BLaER1 treated with 17β-estradiol and CSF1 and Interleukin-3, amounts not matched to agents 10 nM and 100 nM (cell line): ENCODE measurements at regions not wholly inside any gene's neighbourhood (a gene's known extent, or its start where the extent isn't known, plus 50 kb on each side); places are given as distances from the start of the nearest gene placed in this dataset.

Experiments
- H3K27ac ChIP-seq, 11 experiments: shearing (Covaris generic); formaldehyde crosslinking; 2 replicates each; pipeline ENCODE4 v1.8.1; 2022
- H3K27me3 ChIP-seq, 11 experiments: shearing (Covaris generic); formaldehyde crosslinking; 2 replicates each; pipeline ENCODE4 v1.8.1; 2022
- H3K36me3 ChIP-seq, 11 experiments: shearing (Covaris generic); formaldehyde crosslinking; 2 replicates each; pipeline ENCODE4 v1.8.1; 2022
- H3K4me1 ChIP-seq, 10 experiments: shearing (Covaris generic); formaldehyde crosslinking; 2 replicates each; pipeline ENCODE4 v1.8.1; 2022
- H3K4me2 ChIP-seq, 11 experiments: shearing (Covaris generic); formaldehyde crosslinking; 2 replicates each; pipeline ENCODE4 v1.8.1; 2022
- H3K4me3 ChIP-seq, 10 experiments: shearing (Covaris generic); formaldehyde crosslinking; 2 replicates each; pipeline ENCODE4 v1.8.1; 2022
- H3K9ac ChIP-seq, 11 experiments: shearing (Covaris generic); formaldehyde crosslinking; 2 replicates each; pipeline ENCODE4 v1.8.1; 2022
- H3K9me3 ChIP-seq, 11 experiments: shearing (Covaris generic); formaldehyde crosslinking; replicated peaks in 1 of 11; 2 replicates each; pipeline ENCODE4 v1.8.1; 2022
- H4K20me1 ChIP-seq, 11 experiments: shearing (Covaris generic); formaldehyde crosslinking; 2 replicates each; pipeline ENCODE4 v1.8.1; 2022
- Cebpa-rat ChIP-seq, 11 experiments: shearing (Covaris generic); IDR thresholded peaks; 2 replicates each; pipeline ENCODE4 v1.8.1; 2022

- TF ChIP-seq Cebpa-rat (IDR thresholded peaks at IDR 0.05): no peak
- Histone ChIP-seq H3K9ac (no peak overlapping the region), H3K27me3 (no peaks in the 10 kb centered on the region), H3K4me1 (peaks cover 0 to 20% (median 7%) of the 10 kb centered on the region in 10 experiments; a peak in 6 of 20 replicates), H3K36me3 (no peaks in the 10 kb centered on the region), H3K27ac (no peak overlapping the region), H4K20me1 (peaks cover 0 to 9% (median 0%) of the 10 kb centered on the region in 11 experiments; a peak in 2 of 22 replicates), H3K4me2 (peak overlapping the region in 6 of 11 experiments; percentile 7 to 47 (median 24); a peak in 9 of 22 replicates), H3K4me3 (no peak overlapping the region), H3K9me3 (peaks cover 4 to 18% (median 10%) of the 10 kb centered on the region in 11 experiments)
Observed at GRCh38 chr4:8707045-8707781, 114.6 kb downstream of the CPZ start.

- peaks cover 0 to 11% (median 3%) of the 10 kb centered on the region in 11 experiments; a peak in 8 of 22 replicates for H3K9me3 ChIP-seq
- no peak for TF ChIP-seq Cebpa-rat (IDR thresholded peaks at IDR 0.05)
- no peak overlapping the region for H3K27ac ChIP-seq
- H3K9ac ChIP-seq: no peak overlapping the region
- no peaks in the 10 kb centered on the region for H3K36me3 ChIP-seq
- H4K20me1 ChIP-seq: peaks cover 0 to 9% (median 0%) of the 10 kb centered on the region in 11 experiments; a peak in 2 of 22 replicates
- H3K4me1 ChIP-seq: peaks cover 0 to 20% (median 7%) of the 10 kb centered on the region in 10 experiments; a peak in 6 of 20 replicates
- H3K4me2 ChIP-seq: peak overlapping the region in 6 of 11 experiments; percentile 7 to 47 (median 24); a peak in 9 of 22 replicates
- no peak overlapping the region for H3K4me3 ChIP-seq
- H3K27me3 ChIP-seq: no peaks in the 10 kb centered on the region
Observed at GRCh38 chr4:8706216-8707044, 113.9 kb downstream of the CPZ start.

GRCh38 chr4:8705161-8706145 is 112.9 kb downstream of the CPZ start:
- H3K9ac ChIP-seq: no peak overlapping the region
- no peaks in the 10 kb centered on the region for H3K27me3 ChIP-seq
- peaks cover 0 to 3% (median 0%) of the 10 kb centered on the region in 11 experiments; a peak in 1 of 22 replicates for H3K9me3 ChIP-seq
- H4K20me1 ChIP-seq: peaks cover 0 to 9% (median 0%) of the 10 kb centered on the region in 11 experiments; a peak in 2 of 22 replicates
- H3K4me3 ChIP-seq: no peak overlapping the region
- no peak for TF ChIP-seq Cebpa-rat (IDR thresholded peaks at IDR 0.05)
- H3K36me3 ChIP-seq: no peaks in the 10 kb centered on the region
- no peak overlapping the region for H3K4me2 ChIP-seq
- H3K27ac ChIP-seq: no peak overlapping the region
- peaks cover 0 to 20% (median 7%) of the 10 kb centered on the region in 10 experiments; a peak in 6 of 20 replicates for H3K4me1 ChIP-seq

GRCh38 chr4:8704632-8705031 is 112.1 kb downstream of the CPZ start:
- H3K27ac ChIP-seq: no peak overlapping the region
- no peak for TF ChIP-seq Cebpa-rat (IDR thresholded peaks at IDR 0.05)
- no peaks in the 10 kb centered on the region for H3K9me3 ChIP-seq
- peaks cover 0 to 9% (median 0%) of the 10 kb centered on the region in 11 experiments; a peak in 2 of 22 replicates for H4K20me1 ChIP-seq
- H3K4me3 ChIP-seq: no peak overlapping the region
- H3K36me3 ChIP-seq: no peaks in the 10 kb centered on the region
- no peak overlapping the region for H3K9ac ChIP-seq
- no peaks in the 10 kb centered on the region for H3K27me3 ChIP-seq
- H3K4me2 ChIP-seq: no peak overlapping the region
- H3K4me1 ChIP-seq: peaks cover 0 to 20% (median 7%) of the 10 kb centered on the region in 10 experiments; a peak in 6 of 20 replicates

- peaks cover 0 to 20% (median 7%) of the 10 kb centered on the region in 10 experiments; a peak in 6 of 20 replicates for H3K4me1 ChIP-seq
Observed at GRCh38 chr4:8703857-8704495, 111.4 kb downstream of the CPZ start.

GRCh38 chr4:8703401-8703696 is 110.8 kb downstream of the CPZ start:
- Histone ChIP-seq H4K20me1 (peaks cover 0 to 9% (median 0%) of the 10 kb centered on the region in 11 experiments; a peak in 2 of 22 replicates), H3K4me2 (0 out of 22 replicates have a peak overlapping the region, but pooled peaks of 1 of the 11 experiments have one; percentile 25), H3K27ac (no peak overlapping the region), H3K9me3 (no peaks in the 10 kb centered on the region), H3K4me1 (peaks cover 0 to 20% (median 7%) of the 10 kb centered on the region in 10 experiments; a peak in 6 of 20 replicates), H3K27me3 (no peaks in the 10 kb centered on the region), H3K36me3 (no peaks in the 10 kb centered on the region), H3K9ac (no peak overlapping the region), H3K4me3 (no peak overlapping the region)
- TF ChIP-seq Cebpa-rat (IDR thresholded peaks at IDR 0.05): no peak

More at GRCh38 chr4:8703857-8704495, 111.4 kb downstream of the CPZ start:
- Histone ChIP-seq H3K36me3 (no peaks in the 10 kb centered on the region), H3K9ac (no peak overlapping the region), H3K9me3 (no peaks in the 10 kb centered on the region), H3K27me3 (no peaks in the 10 kb centered on the region), H3K4me2 (no peak overlapping the region), H3K4me3 (no peak overlapping the region), H3K27ac (no peak overlapping the region), H4K20me1 (peaks cover 0 to 9% (median 0%) of the 10 kb centered on the region in 11 experiments; a peak in 2 of 22 replicates)
- no peak for TF ChIP-seq Cebpa-rat (IDR thresholded peaks at IDR 0.05)

GRCh38 chr4:8702516-8703400 is 110.2 kb downstream of the CPZ start:
- peak overlapping the region in 1 of 11 experiments; percentile 25; a peak in 1 of 22 replicates for H3K4me2 ChIP-seq
- no peaks in the 10 kb centered on the region for H3K36me3 ChIP-seq
- H4K20me1 ChIP-seq: peaks cover 0 to 9% (median 0%) of the 10 kb centered on the region in 11 experiments; a peak in 2 of 22 replicates
- peaks cover 0 to under 1% (median 0%) of the 10 kb centered on the region in 11 experiments; a peak in 2 of 22 replicates for H3K9me3 ChIP-seq
- peaks cover 0 to 20% (median 7%) of the 10 kb centered on the region in 10 experiments; a peak in 6 of 20 replicates for H3K4me1 ChIP-seq
- no peak for TF ChIP-seq Cebpa-rat (IDR thresholded peaks at IDR 0.05)
- H3K27me3 ChIP-seq: no peaks in the 10 kb centered on the region
- no peak overlapping the region for H3K27ac ChIP-seq
- H3K4me3 ChIP-seq: no peak overlapping the region
- H3K9ac ChIP-seq: no peak overlapping the region
